GM18502 (cell line): ENCODE measurements at regions not wholly inside any gene's neighbourhood (a gene's known extent, or its start where the extent isn't known, plus 50 kb on each side); places are given as distances from the start of the nearest gene placed in this dataset.

Experiments used
- ATAC-seq: cut with Tn5 transposase; IDR thresholded peaks from one replicate; pipeline ENCODE4 v1.9.1; 2021; ENCODE audit warnings: mild to moderate bottlenecking; ENCODE audit not compliant: unreplicated experiment, poor library complexity

GRCh38 chr5:174423558-174423957 is 300.8 kb upstream of the MSX2 start:
- no peak for ATAC-seq

- ATAC-seq = no peak
Observed at GRCh38 chr5:174424219-174425053, 299.9 kb upstream of the MSX2 start.

GRCh38 chr5:174425271-174425963 is 299.0 kb upstream of the MSX2 start:
- no peak for ATAC-seq

GRCh38 chr5:174425964-174426290 is 298.5 kb upstream of the MSX2 start:
- ATAC-seq = no peak

GRCh38 chr5:174426388-174426787 is 298.0 kb upstream of the MSX2 start:
- ATAC-seq = no peak

- no peak for ATAC-seq
Observed at GRCh38 chr5:174426851-174427250, 297.5 kb upstream of the MSX2 start.

- no peak for ATAC-seq
Observed at GRCh38 chr5:174427304-174427703, 297.1 kb upstream of the MSX2 start.

GRCh38 chr5:174428895-174429294 is 295.5 kb upstream of the MSX2 start:
- no peak for ATAC-seq

- ATAC-seq = no peak
Observed at GRCh38 chr5:174430940-174431339, 293.4 kb upstream of the MSX2 start.

GRCh38 chr5:174431504-174431903 is 292.9 kb upstream of the MSX2 start:
- no peak for ATAC-seq

GRCh38 chr5:174433098-174433497 is 291.3 kb upstream of the MSX2 start:
- no peak for ATAC-seq

- ATAC-seq = no peak
Observed at GRCh38 chr5:174436750-174437149, 287.6 kb upstream of the MSX2 start.

GRCh38 chr5:174444479-174445188 is 279.7 kb upstream of the MSX2 start:
- ATAC-seq = no peak

GRCh38 chr5:174446446-174446845 is 277.9 kb upstream of the MSX2 start:
- no peak for ATAC-seq

GRCh38 chr5:174446988-174447387 is 277.4 kb upstream of the MSX2 start:
- ATAC-seq = no peak

- ATAC-seq = no peak
Observed at GRCh38 chr5:174448041-174448440, 276.3 kb upstream of the MSX2 start.

GRCh38 chr5:174448662-174449061 is 275.7 kb upstream of the MSX2 start:
- ATAC-seq = no peak

GRCh38 chr5:174453690-174454089 is 270.7 kb upstream of the MSX2 start:
- ATAC-seq = no peak

- no peak for ATAC-seq
Observed at GRCh38 chr5:174454464-174454863, 269.9 kb upstream of the MSX2 start.

GRCh38 chr5:174454890-174455289 is 269.5 kb upstream of the MSX2 start:
- ATAC-seq = no peak

GRCh38 chr5:174455301-174455700 is 269.1 kb upstream of the MSX2 start:
- no peak for ATAC-seq
